K562 (cell line): ENCODE measurements at regions not wholly inside any gene's neighbourhood (a gene's known extent, or its start where the extent isn't known, plus 50 kb on each side); places are given as distances from the start of the nearest gene placed in this dataset.
A peak's percentile ranks its signal among the peaks of the same experiment; 100 is the strongest.

Source experiments
- ATAC-seq: fragments of 200-7000 bp; cut with Tn5 transposase; 3 replicates; pipeline ENCODE4 v1.9.1; 2020; ENCODE audit warnings: moderate library complexity
- BruUV-seq: library from RNA; stranded (reverse); fragments of 400-500 nt; replicated peaks from 2 replicates; lab custom pipeline; 2021; lab: Mats Ljungman, UMichigan
- CTCF ChIA-PET: fragments of 300-600 bp; formaldehyde crosslinking; extraction: SDS; loops from one replicate; lab custom pipeline; 2021; ENCODE audit warnings: low intra/inter-chr PET ratio; lab: Yijun Ruan, JAX
- POLR2A ChIA-PET: fragments of 300-600, 350-650 bp; sonication (Branson Sonifier 250); formaldehyde crosslinking; extraction: SDS; loops from one replicate; lab custom pipeline; 2021; ENCODE audit warnings: antibody characterized with exemption, inconsistent platforms; lab: Yijun Ruan, JAX
- DNase-seq, 4 experiments: peaks; one replicate each; pipeline versions ENCODE4 v3.0.0 to v3.0.0-alpha.2; 2011 to 2018; ENCODE audit warnings: low spot score in 3 of 4, mixed read lengths in 3 of 4; ENCODE audit errors: extremely low read depth in 1 of 4
- FAIRE-seq: peaks from 2 replicates; lab custom pipeline; 2011; peaks lifted over from hg19 to GRCh38; lab: Jason Lieb, UNC
- H2AFZ ChIP-seq: 2 replicates; pipeline ENCODE4 v1.6.0; 2011; ENCODE audit warnings: low read depth, low read length, control low read depth, inconsistent platforms
- H3K27ac ChIP-seq: fragments of 200-600 bp; 3 replicates; pipeline ENCODE4 v1.8.0; 2011; ENCODE audit warnings: low read depth, mild to moderate bottlenecking, control low read depth, inconsistent platforms, low read length, moderate library complexity, mixed read lengths; ENCODE audit errors: extremely low read depth
- H3K27me3 ChIP-seq, 2 experiments: fragments of 300-600 bp in 1 of 2; 2 replicates in 1 of 2; 3 replicates in 1 of 2; pipeline versions ENCODE4 v1.6.0 to v1.8.0; 2011; ENCODE audit warnings: inconsistent platforms in 2 of 2, low read length in 2 of 2, mild to moderate bottlenecking in 1 of 2, mixed read lengths in 1 of 2, moderate library complexity in 1 of 2; ENCODE audit not compliant: control insufficient read depth in 2 of 2, insufficient read depth in 2 of 2
- H3K36me3 ChIP-seq: fragments of 300-600 bp; 3 replicates; pipeline ENCODE4 v1.8.0; 2011; ENCODE audit warnings: mild to moderate bottlenecking, low read length, inconsistent platforms; ENCODE audit not compliant: control insufficient read depth, insufficient read depth
- H3K4me1 ChIP-seq, 2 experiments: fragments of 200-600 bp in 1 of 2; replicated peaks in 1 of 2; 2 replicates in 1 of 2; 3 replicates in 1 of 2; pipeline versions ENCODE4 v1.5.1 to v1.8.0; 2011; ENCODE audit warnings: inconsistent platforms in 2 of 2, low read length in 2 of 2, mild to moderate bottlenecking in 1 of 2, mixed read lengths in 1 of 2, moderate library complexity in 1 of 2; ENCODE audit not compliant: control insufficient read depth in 2 of 2, insufficient read depth in 2 of 2
- H3K4me2 ChIP-seq: 2 replicates; pipeline ENCODE4 v1.6.1; 2011; ENCODE audit warnings: low read length, control low read depth, inconsistent platforms, mixed read lengths; ENCODE audit not compliant: insufficient read depth
- H3K4me3 ChIP-seq: fragments of 200-600 bp; sonication (generic), shearing (Covaris generic); 2 replicates; pipeline ENCODE4 v1.5.1; 2016; ENCODE audit warnings: control low read depth, inconsistent platforms
- H3K79me2 ChIP-seq: fragments of 200-600 bp; 3 replicates; pipeline ENCODE4 v1.8.0; 2011; ENCODE audit warnings: low read length, inconsistent platforms; ENCODE audit not compliant: control insufficient read depth, insufficient read depth
- H3K9ac ChIP-seq, 2 experiments: 2 replicates each; pipeline versions ENCODE4 v1.6.0 to v1.6.1; 2011; ENCODE audit warnings: low read depth in 2 of 2, low read length in 2 of 2, control low read depth in 1 of 2, inconsistent platforms in 1 of 2, mild to moderate bottlenecking in 1 of 2, mixed read lengths in 1 of 2; ENCODE audit not compliant: insufficient read depth in 1 of 2
- H3K9me1 ChIP-seq: one replicate; pipeline ENCODE4 v1.6.0; 2011; ENCODE audit warnings: inconsistent platforms, mild to moderate bottlenecking, low read length, moderate library complexity; ENCODE audit not compliant: control insufficient read depth, insufficient read depth
- H3K9me3 ChIP-seq: replicated peaks from 2 replicates; pipeline ENCODE4 v1.5.1; 2011; ENCODE audit warnings: low read depth, low read length, inconsistent platforms; ENCODE audit not compliant: control insufficient read depth, insufficient read depth
- H4K20me1 ChIP-seq: replicated peaks from 2 replicates; pipeline ENCODE4 v1.6.1; 2011; ENCODE audit warnings: low read length, inconsistent platforms, mixed read lengths; ENCODE audit not compliant: control insufficient read depth, insufficient read depth
- ATF7 ChIP-seq: fragments of 450-650 bp; IDR thresholded peaks from 2 replicates; pipeline ENCODE4 v1.7.1; 2014; ENCODE audit warnings: mild to moderate bottlenecking, moderate library complexity
- CAMTA2 ChIP-seq: fragments of 250-450 bp; sonication (Bioruptor Pico); conservative IDR thresholded peaks from 2 replicates; pipeline ENCODE4 v1.5.1; 2022
- ESRRA ChIP-seq: fragments of 450-650 bp; IDR thresholded peaks from 2 replicates; pipeline ENCODE4 v1.6.1; 2014; ENCODE audit warnings: low read depth, mild to moderate bottlenecking, moderate library complexity, borderline replicate concordance
- FOXJ2 ChIP-seq: fragments of 200-800 bp; sonication (Bioruptor generic); IDR thresholded peaks from 2 replicates; pipeline ENCODE4 v1.6.1; 2016; ENCODE audit warnings: missing genetic modification characterization, missing compliant biosample characterization
- GABPA ChIP-seq: fragments of 200-800 bp; sonication (Bioruptor generic); conservative IDR thresholded peaks from 2 replicates; pipeline ENCODE4 v1.6.1; 2016; ENCODE audit warnings: low read depth, missing genetic modification characterization, missing compliant biosample characterization
- HNRNPLL ChIP-seq: fragments of 200-400 bp; formaldehyde crosslinking; IDR thresholded peaks from 2 replicates; pipeline ENCODE4 v1.6.1; 2017; ENCODE audit warnings: low read length, low read depth, mild to moderate bottlenecking; ENCODE audit not compliant: poor library complexity, severe bottlenecking
- SMARCC2 ChIP-seq: fragments of 450-650 bp; IDR thresholded peaks from 2 replicates; pipeline ENCODE4 v1.6.1; 2017; ENCODE audit warnings: antibody characterized with exemption, moderate library complexity, mild to moderate bottlenecking, low read depth
- SNRNP70 ChIP-seq: fragments of 200-400 bp; formaldehyde crosslinking; optimal IDR thresholded peaks from 2 replicates; pipeline ENCODE3; 2017; ENCODE audit warnings: low read depth, low read length
- SOX6 ChIP-seq: fragments of 450-650 bp; IDR thresholded peaks from 2 replicates; pipeline ENCODE4 v1.6.1; 2014; ENCODE audit warnings: mild to moderate bottlenecking
- ZNF766 ChIP-seq: fragments of 200-800 bp; sonication (Bioruptor generic); conservative IDR thresholded peaks from 2 replicates; pipeline ENCODE4 v1.6.1; 2016; ENCODE audit warnings: missing genetic modification characterization, missing compliant biosample characterization
- WGBS: fragments of 100-300 bp; shearing (Covaris generic); methylation state at CpG from one replicate; pipeline ENCODE4 v1.1.6; 2016; ENCODE audit warnings: low coverage, mixed read lengths; ENCODE audit not compliant: insufficient coverage; ENCODE audit errors: missing lambda C conversion rate; 5-methylcytosine and 5-hydroxymethylcytosine counted together
- in situ Hi-C: fragments of 300-500 bp; cut with MboI; formaldehyde crosslinking; loops from 4 replicates; pipeline ENCODE4 v1.15.0; 2018; ENCODE audit warnings: inconsistent platforms, mixed read lengths
- intact Hi-C: fragments of 100-400 bp; cut with micrococcal nuclease; formaldehyde crosslinking; loops from 2 replicates; pipeline ENCODE4 v1.14.2; 2022
- TF ChIP-seq, protein P1 (sequence below): fragments of 250-450 bp; sonication (Bioruptor Pico); IDR thresholded peaks from 2 replicates; pipeline ENCODE4 v1.4.0; 2020
- TF ChIP-seq, protein P2 (sequence below): fragments of 450-650 bp; formaldehyde crosslinking; IDR thresholded peaks from 2 replicates; pipeline ENCODE4 v1.4.0; 2022; ENCODE audit warnings: mild to moderate bottlenecking, moderate library complexity

DNA sequence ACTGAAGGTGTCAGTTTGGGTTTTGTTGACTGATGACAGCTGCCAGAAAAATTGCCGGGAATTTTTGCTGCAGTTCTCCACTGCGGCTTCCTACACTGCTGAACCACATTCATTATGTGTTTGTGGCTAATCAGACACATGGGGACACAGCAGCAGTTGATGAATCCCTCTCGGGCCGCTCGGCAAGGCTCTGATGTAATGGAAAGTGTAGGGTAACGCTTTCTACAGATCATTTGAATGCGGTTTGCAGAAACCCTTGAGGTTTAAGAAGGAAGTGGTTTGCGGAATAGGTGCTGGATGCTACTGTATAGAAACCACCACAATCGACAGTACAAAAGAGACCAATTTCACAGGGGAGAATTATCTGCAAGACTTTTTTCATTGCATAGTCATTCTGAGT, 138.7 kb upstream of the SASH1 start:
- DNase-seq, result peak in 1 of 4 experiments; percentile 8
- H3K9ac ChIP-seq, result no peak overlapping the region
- H3K27ac ChIP-seq, result no peak overlapping the region
- H3K4me3 ChIP-seq, result no peak overlapping the region
- no peaks in the 10 kb centered on the region for H3K36me3 ChIP-seq
- no peaks in the 10 kb centered on the region; the same call in 1 of the 2 replicates for H4K20me1 ChIP-seq
- no peaks in the 10 kb centered on the region for H3K9me3 ChIP-seq
- no peak overlapping the region for H2AFZ ChIP-seq
- no peaks in the 10 kb centered on the region for H3K4me1 ChIP-seq
- in situ Hi-C loops, result no loop called here
- 3% methylated on average over 9 of the region's 9 CpGs for WGBS
- BruUV-seq, result no TSS peak
- H3K79me2 ChIP-seq, result no peaks in the 10 kb centered on the region
- no peak overlapping the region for H3K4me2 ChIP-seq
- no peak for FAIRE-seq
- TF ChIP-seq HNRNPLL, result no peak
- TF ChIP-seq, protein P1, sequence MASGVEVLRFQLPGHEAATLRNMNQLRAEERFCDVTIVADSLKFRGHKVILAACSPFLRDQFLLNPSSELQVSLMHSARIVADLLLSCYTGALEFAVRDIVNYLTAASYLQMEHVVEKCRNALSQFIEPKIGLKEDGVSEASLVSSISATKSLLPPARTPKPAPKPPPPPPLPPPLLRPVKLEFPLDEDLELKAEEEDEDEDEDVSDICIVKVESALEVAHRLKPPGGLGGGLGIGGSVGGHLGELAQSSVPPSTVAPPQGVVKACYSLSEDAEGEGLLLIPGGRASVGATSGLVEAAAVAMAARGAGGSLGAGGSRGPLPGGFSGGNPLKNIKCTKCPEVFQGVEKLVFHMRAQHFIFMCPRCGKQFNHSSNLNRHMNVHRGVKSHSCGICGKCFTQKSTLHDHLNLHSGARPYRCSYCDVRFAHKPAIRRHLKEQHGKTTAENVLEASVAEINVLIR, result 0 out of 2 replicates have a peak, but pooled peaks have one; percentile 39
- TF ChIP-seq, protein P2, sequence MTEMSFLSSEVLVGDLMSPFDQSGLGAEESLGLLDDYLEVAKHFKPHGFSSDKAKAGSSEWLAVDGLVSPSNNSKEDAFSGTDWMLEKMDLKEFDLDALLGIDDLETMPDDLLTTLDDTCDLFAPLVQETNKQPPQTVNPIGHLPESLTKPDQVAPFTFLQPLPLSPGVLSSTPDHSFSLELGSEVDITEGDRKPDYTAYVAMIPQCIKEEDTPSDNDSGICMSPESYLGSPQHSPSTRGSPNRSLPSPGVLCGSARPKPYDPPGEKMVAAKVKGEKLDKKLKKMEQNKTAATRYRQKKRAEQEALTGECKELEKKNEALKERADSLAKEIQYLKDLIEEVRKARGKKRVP (CRISPR knock-in tag), result 0 out of 2 replicates have a peak, but pooled peaks have one; percentile 31
- TF ChIP-seq ATF7, result 0 out of 2 replicates have a peak, but pooled peaks have one; percentile 15
- no peak for TF ChIP-seq SNRNP70
- TF ChIP-seq FOXJ2 (tag), result no peak
- no peak for TF ChIP-seq SMARCC2
- TF ChIP-seq GABPA, result peak; percentile 44; the same call in 1 of the 2 replicates
- 0 out of 2 replicates have a peak, but pooled peaks have one; percentile 32 for TF ChIP-seq ZNF766 (CRISPR knock-in tag)
- peak; percentile 33; the same call in 1 of the 2 replicates for TF ChIP-seq ESRRA
- no peak for TF ChIP-seq CAMTA2 (CRISPR knock-in tag)
- peak; percentile 38; the same call in 1 of the 2 replicates for TF ChIP-seq SOX6
- H3K27me3 ChIP-seq, result peaks cover 13 to 29% of the 10 kb centered on the region in 2 experiments; a peak in 3 of 5 replicates
- CTCF ChIA-PET, result no interaction called here
- POLR2A ChIA-PET, result no interaction called here
- ATAC-seq, result no peak; the same call in 1 of the 3 replicates
- no peaks in the 10 kb centered on the region for H3K9me1 ChIP-seq
- intact Hi-C loops, result no loop called here
